HAP-1 (cell line): ENCODE measurements at regions not wholly inside any gene's neighbourhood (a gene's known extent, or its start where the extent isn't known, plus 50 kb on each side); places are given as distances from the start of the nearest gene placed in this dataset.

Experiments used
- DNase-seq, 2 experiments: peaks; one replicate each; pipeline ENCODE4 v3.0.0-alpha.2; 2016 to 2020; ENCODE audit warnings: low spot score in 2 of 2
- H3K27me3 ChIP-seq: fragments of 250-450 bp; sonication (Bioruptor Pico); 2 replicates; pipeline ENCODE4 v1.5.1; 2020; ENCODE audit warnings: low read depth, mild to moderate bottlenecking, moderate library complexity
- H3K36me3 ChIP-seq: fragments of 250-450 bp; sonication (Bioruptor Pico); replicated peaks from 2 replicates; pipeline ENCODE4 v1.5.1; 2020; ENCODE audit warnings: mild to moderate bottlenecking
- H3K4me1 ChIP-seq: fragments of 250-450 bp; sonication (Bioruptor Pico); 2 replicates; pipeline ENCODE4 v1.5.1; 2020; ENCODE audit warnings: mild to moderate bottlenecking
- H3K4me3 ChIP-seq: fragments of 250-450 bp; sonication (Bioruptor Pico); 2 replicates; pipeline ENCODE4 v1.5.1; 2020; ENCODE audit warnings: mild to moderate bottlenecking, moderate library complexity
- H3K9me3 ChIP-seq: fragments of 250-450 bp; sonication (Bioruptor Pico); 2 replicates; pipeline ENCODE4 v1.5.1; 2020; ENCODE audit warnings: mild to moderate bottlenecking, moderate library complexity
- in situ Hi-C: fragments of 300-500 bp; cut with MboI; formaldehyde crosslinking; loops from 3 replicates; pipeline ENCODE4 v1.14.3; 2020; ENCODE audit warnings: low sequenced_read_pairs, inconsistent platforms, mixed read lengths

DNA sequence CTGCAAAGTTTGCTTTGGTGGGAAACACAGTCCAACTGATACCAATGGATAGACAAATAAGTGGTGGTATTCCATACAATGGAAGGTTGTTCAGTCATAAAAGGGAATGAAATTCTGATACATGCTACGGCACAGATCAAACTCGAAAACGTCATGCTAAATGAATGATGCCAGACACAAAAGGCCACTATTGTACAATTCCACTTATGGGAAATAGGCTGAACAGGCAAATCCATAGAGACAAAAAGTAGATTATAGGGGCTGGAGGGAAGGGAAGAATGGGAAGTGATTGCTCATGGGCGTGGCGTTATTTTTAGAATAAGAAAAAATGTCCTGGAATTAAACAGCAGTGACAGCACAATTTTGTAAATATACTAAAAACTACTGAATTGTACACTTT is 66.0 kb upstream of the FOXK1 start:
- Histone ChIP-seq H3K4me1 (peaks cover 9% of the 10 kb centered on the region), H3K27me3 (no peaks in the 10 kb centered on the region), H3K36me3 (no peaks in the 10 kb centered on the region), H3K9me3 (peaks cover 3% of the 10 kb centered on the region; the same call in 1 of the 2 replicates), H3K4me3 (no peak overlapping the region)
- peak; percentile 41 to 79 for DNase-seq
- in situ Hi-C loops: loop anchor here (25.0 kb wide), 1 partner anchor 146 kb away; no protein-coding TSS in a partner anchor

- H3K4me1 ChIP-seq: peaks cover 5% of the 10 kb centered on the region
- H3K36me3 ChIP-seq: no peaks in the 10 kb centered on the region
- in situ Hi-C loops: loop anchor here (25.0 kb wide), 1 partner anchor 141 kb away; no protein-coding TSS in a partner anchor
- peaks cover 15% of the 10 kb centered on the region for H3K9me3 ChIP-seq
- H3K4me3 ChIP-seq: no peak overlapping the region
- no peak for DNase-seq
- no peaks in the 10 kb centered on the region for H3K27me3 ChIP-seq
These were observed 60.7 kb upstream of the FOXK1 start for GRCh38 chr7:4621396-4621795.

DNA sequence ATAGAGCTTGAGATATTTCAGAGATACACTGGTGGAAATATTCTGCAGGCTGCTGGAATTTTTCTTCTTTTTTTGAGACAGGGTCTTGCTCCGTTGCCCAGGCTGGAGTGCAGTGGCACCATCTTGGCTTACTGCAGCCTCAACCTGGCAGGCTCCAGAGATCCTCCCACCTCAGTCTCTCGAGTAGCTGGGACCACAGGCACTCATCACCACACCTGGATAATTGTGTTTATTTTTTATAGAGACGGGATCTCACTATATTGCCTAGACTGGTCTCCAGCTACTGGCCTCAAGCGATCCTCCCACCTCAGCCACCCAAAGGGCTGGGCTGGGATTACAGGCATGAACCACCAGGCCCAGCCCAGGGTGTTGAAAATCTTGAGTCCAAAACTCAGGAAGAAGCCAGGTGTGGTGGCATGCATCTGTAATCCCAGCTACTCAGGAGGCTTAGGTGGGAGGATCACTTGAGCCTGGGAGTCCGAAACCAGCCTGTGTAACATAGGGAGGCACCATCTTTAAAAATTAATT is 55.7 kb upstream of the FOXK1 start:
- in situ Hi-C loops: no loop called here
- DNase-seq: no peak

DNA sequence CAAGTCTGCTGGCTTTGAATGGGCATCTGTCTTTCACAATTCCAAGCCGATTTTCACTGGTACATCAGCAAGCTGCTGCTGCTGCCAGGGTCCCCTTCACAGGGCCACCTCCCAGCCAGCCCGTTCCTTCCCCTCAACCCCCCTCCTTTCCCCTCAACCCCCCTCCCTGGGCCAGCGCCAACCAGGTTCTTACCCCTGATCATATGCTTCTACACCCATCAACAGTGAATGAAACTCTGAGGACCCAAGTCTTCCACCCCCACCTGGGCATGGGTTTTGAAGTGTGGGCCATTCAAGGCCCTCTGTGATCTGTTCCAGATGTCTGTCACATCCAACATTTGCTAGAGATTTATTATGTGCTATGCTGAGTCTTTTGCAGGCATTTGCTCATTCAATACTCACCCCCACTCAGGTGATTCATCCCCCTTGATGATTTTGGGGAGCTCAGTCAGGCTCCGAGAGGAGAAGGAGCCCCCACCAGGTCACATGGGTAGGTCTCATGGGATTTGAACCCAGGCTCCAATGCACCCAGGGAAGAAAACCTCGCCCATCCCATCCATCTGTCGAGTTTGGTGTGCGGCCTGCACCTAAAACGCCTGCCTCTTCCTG is 52.7 kb upstream of the FOXK1 start:
- Histone ChIP-seq H3K4me1 (peaks cover 20% of the 10 kb centered on the region), H3K9me3 (no peaks in the 10 kb centered on the region), H3K4me3 (no peak overlapping the region), H3K27me3 (no peaks in the 10 kb centered on the region), H3K36me3 (no peaks in the 10 kb centered on the region)
- in situ Hi-C loops: no loop called here
- no peak for DNase-seq

More for the DNA sequence above, 55.7 kb upstream of the FOXK1 start:
- no peak overlapping the region for H3K4me3 ChIP-seq
- H3K9me3 ChIP-seq: peaks cover 15% of the 10 kb centered on the region
- no peaks in the 10 kb centered on the region for H3K27me3 ChIP-seq
- no peaks in the 10 kb centered on the region for H3K36me3 ChIP-seq
- H3K4me1 ChIP-seq: peaks cover 11% of the 10 kb centered on the region

GRCh38 chr7:4631380-4632179 is 50.5 kb upstream of the FOXK1 start:
- peak; percentile 80 to 85 for DNase-seq
- H3K4me1 ChIP-seq: peaks cover 18% of the 10 kb centered on the region
- H3K36me3 ChIP-seq: no peaks in the 10 kb centered on the region
- in situ Hi-C loops: no loop called here
- no peaks in the 10 kb centered on the region for H3K9me3 ChIP-seq
- no peak overlapping the region for H3K4me3 ChIP-seq
- H3K27me3 ChIP-seq: no peaks in the 10 kb centered on the region
